ENCODE measurements at regions not wholly inside any gene's neighbourhood (a gene's known extent, or its start where the extent isn't known, plus 50 kb on each side); places are given as distances from the start of the nearest gene placed in this dataset.

DNA sequence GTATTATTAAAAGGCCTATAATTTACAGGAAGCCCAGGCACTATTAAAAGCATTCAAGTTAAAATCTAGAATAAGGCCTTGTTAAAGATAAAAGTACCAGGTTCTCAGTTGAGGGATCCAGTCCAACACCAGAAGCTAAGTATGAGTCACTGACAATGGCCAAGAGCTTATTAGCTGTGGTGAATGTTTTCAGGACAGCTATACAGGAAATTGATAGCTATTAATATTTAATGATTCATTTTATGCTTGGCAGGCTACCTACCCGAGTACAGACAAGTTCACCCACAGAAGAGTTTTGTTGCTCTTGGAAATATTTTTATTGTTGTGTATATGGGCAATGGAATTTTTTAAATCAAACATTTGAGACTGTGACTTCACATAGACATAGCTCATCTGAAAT is 729.6 kb upstream of the ZNF804A start:
- Histone ChIP-seq H3K27me3 (ENCODE audit: low read length) (no peaks in the 10 kb centered on the region), H3K9me2 (replicated peaks; ENCODE audit: low read length) (no peaks in the 10 kb centered on the region; the same call in 1 of the 2 replicates), H3K4me1 (ENCODE audit: insufficient read depth, low read length) (peaks cover 22% of the 10 kb centered on the region), H3F3A (ENCODE audit: low read length, unreplicated experiment) (no peaks in the 10 kb centered on the region), H3K9me3 (ENCODE audit: low read length) (no peaks in the 10 kb centered on the region), H2AFZ (ENCODE audit: low read length) (no peak overlapping the region), H4K20me1 (ENCODE audit: low read length) (no peaks in the 10 kb centered on the region), H3K4me2 (ENCODE audit: low read length) (peak overlapping the region; percentile 56), H3K27ac (ENCODE audit: low read length) (peak overlapping the region; percentile 68), H3K36me3 (ENCODE audit: low read depth, low read length) (no peaks in the 10 kb centered on the region), H3K9ac (ENCODE audit: low read length) (no peak overlapping the region), H3K79me2 (ENCODE audit: low read length) (no peaks in the 10 kb centered on the region), H3K4me3 (ENCODE audit: low read length) (no peak overlapping the region)
- BruUV-seq (replicated peaks), result no TSS peak
- TF ChIP-seq, protein P1, sequence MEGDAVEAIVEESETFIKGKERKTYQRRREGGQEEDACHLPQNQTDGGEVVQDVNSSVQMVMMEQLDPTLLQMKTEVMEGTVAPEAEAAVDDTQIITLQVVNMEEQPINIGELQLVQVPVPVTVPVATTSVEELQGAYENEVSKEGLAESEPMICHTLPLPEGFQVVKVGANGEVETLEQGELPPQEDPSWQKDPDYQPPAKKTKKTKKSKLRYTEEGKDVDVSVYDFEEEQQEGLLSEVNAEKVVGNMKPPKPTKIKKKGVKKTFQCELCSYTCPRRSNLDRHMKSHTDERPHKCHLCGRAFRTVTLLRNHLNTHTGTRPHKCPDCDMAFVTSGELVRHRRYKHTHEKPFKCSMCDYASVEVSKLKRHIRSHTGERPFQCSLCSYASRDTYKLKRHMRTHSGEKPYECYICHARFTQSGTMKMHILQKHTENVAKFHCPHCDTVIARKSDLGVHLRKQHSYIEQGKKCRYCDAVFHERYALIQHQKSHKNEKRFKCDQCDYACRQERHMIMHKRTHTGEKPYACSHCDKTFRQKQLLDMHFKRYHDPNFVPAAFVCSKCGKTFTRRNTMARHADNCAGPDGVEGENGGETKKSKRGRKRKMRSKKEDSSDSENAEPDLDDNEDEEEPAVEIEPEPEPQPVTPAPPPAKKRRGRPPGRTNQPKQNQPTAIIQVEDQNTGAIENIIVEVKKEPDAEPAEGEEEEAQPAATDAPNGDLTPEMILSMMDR (conservative IDR thresholded peaks at IDR 0.05; ENCODE audit: low read depth, low read length), result no peak
- no peak for TF ChIP-seq EZH2phosphoT487 (IDR thresholded peaks at IDR 0.05; ENCODE audit: borderline replicate concordance, low read length)
- TF ChIP-seq EZH2 (IDR thresholded peaks at IDR 0.05; ENCODE audit: low read length, unreplicated experiment), result no peak
- ATAC-seq, result peak; percentile 92
- DNase-seq, result peak; percentile 93
- intact Hi-C loops (cut with micrococcal nuclease), result loop anchor here (1.0 to 10.0 kb wide), 5 partner anchors 62 to 574 kb away; no protein-coding TSS in a partner anchor
- ChIA-PET CTCF (no interaction called here), POLR2A (ENCODE audit: unreplicated experiment) (interaction anchor here (0.5 to 0.7 kb wide), 3 partner anchors 14 to 168 kb away, joined by 3 to 4 read pairs (median 4); no protein-coding TSS in a partner anchor)

DNA sequence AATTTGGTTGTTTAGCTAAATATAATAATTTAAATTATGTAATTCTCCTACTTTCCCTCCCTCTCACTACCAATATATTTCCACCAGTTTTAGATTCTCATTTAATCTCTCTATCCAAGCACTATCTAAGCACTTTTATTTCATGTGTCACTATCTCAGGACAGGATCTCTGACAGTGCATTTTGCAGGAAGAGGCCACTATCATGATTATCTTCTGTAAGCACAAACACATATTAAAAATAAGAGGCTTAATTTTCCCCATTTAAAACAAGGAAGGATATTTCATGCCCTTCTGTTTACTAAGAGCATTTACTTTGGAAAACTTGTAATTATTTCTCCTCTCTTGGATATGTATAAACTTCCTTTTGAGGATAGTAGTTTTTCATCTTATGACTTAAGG is 726.2 kb upstream of the ZNF804A start:
- H3K9ac ChIP-seq (ENCODE audit: low read length), result no peak overlapping the region
- TF ChIP-seq EZH2phosphoT487 (IDR thresholded peaks at IDR 0.05; ENCODE audit: borderline replicate concordance, low read length), result no peak
- TF ChIP-seq, protein P1 (conservative IDR thresholded peaks at IDR 0.05; ENCODE audit: low read depth, low read length), result no peak
- no peak for TF ChIP-seq EZH2 (IDR thresholded peaks at IDR 0.05; ENCODE audit: low read length, unreplicated experiment)
- no peaks in the 10 kb centered on the region for H3K79me2 ChIP-seq (ENCODE audit: low read length)
- no peaks in the 10 kb centered on the region; the same call in 1 of the 2 replicates for H3K9me2 ChIP-seq (replicated peaks; ENCODE audit: low read length)
- no peak overlapping the region for H2AFZ ChIP-seq (ENCODE audit: low read length)
- ChIA-PET POLR2A (ENCODE audit: unreplicated experiment) (no interaction called here), CTCF (no interaction called here)
- H3K4me3 ChIP-seq (ENCODE audit: low read length), result no peak overlapping the region
- no peaks in the 10 kb centered on the region for H3K9me3 ChIP-seq (ENCODE audit: low read length)
- BruUV-seq (replicated peaks), result no TSS peak
- intact Hi-C loops (cut with micrococcal nuclease), result no loop called here
- no peaks in the 10 kb centered on the region for H4K20me1 ChIP-seq (ENCODE audit: low read length)
- H3K4me1 ChIP-seq (ENCODE audit: insufficient read depth, low read length), result peaks cover 22% of the 10 kb centered on the region
- H3F3A ChIP-seq (ENCODE audit: low read length, unreplicated experiment), result no peaks in the 10 kb centered on the region
- H3K27me3 ChIP-seq (ENCODE audit: low read length), result no peaks in the 10 kb centered on the region
- H3K4me2 ChIP-seq (ENCODE audit: low read length), result no peak overlapping the region
- no peak overlapping the region for H3K27ac ChIP-seq (ENCODE audit: low read length)
- no peak for DNase-seq
- ATAC-seq, result no peak
- H3K36me3 ChIP-seq (ENCODE audit: low read depth, low read length), result no peaks in the 10 kb centered on the region

DNA sequence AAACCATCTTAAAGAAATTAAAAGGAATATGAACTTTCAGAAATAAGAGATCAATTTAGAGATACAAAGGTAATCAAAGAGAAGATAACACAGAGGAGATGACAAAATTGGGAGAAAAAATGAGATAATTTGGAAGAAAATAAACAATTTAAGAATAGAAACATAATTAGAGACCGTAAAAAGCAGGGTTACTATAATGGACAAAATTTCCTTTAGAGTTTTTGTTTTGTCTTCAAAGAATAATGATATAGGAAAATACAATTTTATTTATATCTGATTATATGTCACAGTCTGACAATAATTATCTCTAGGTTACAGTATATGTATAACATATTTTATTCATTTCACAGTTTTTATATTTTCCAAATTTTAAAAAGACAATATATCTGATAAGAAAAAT is 716.4 kb upstream of the ZNF804A start:
- Histone ChIP-seq H3F3A (ENCODE audit: low read length, unreplicated experiment) (no peaks in the 10 kb centered on the region), H3K4me2 (ENCODE audit: low read length) (no peak overlapping the region), H3K4me3 (ENCODE audit: low read length) (no peak overlapping the region), H3K9me3 (ENCODE audit: low read length) (no peaks in the 10 kb centered on the region), H3K27me3 (ENCODE audit: low read length) (no peaks in the 10 kb centered on the region), H3K79me2 (ENCODE audit: low read length) (no peaks in the 10 kb centered on the region), H3K9me2 (replicated peaks; ENCODE audit: low read length) (no peaks in the 10 kb centered on the region), H3K9ac (ENCODE audit: low read length) (no peak overlapping the region), H3K27ac (ENCODE audit: low read length) (no peak overlapping the region), H2AFZ (ENCODE audit: low read length) (no peak overlapping the region), H3K4me1 (ENCODE audit: insufficient read depth, low read length) (no peaks in the 10 kb centered on the region), H3K36me3 (ENCODE audit: low read depth, low read length) (no peaks in the 10 kb centered on the region), H4K20me1 (ENCODE audit: low read length) (no peaks in the 10 kb centered on the region)
- ChIA-PET POLR2A (ENCODE audit: unreplicated experiment) (no interaction called here), CTCF (no interaction called here)
- intact Hi-C loops (cut with micrococcal nuclease), result no loop called here
- no peak for TF ChIP-seq EZH2phosphoT487 (IDR thresholded peaks at IDR 0.05; ENCODE audit: borderline replicate concordance, low read length)
- TF ChIP-seq, protein P1 (conservative IDR thresholded peaks at IDR 0.05; ENCODE audit: low read depth, low read length), result no peak
- no peak for TF ChIP-seq EZH2 (IDR thresholded peaks at IDR 0.05; ENCODE audit: low read length, unreplicated experiment)
- DNase-seq (no peak), ATAC-seq (no peak)
- BruUV-seq (replicated peaks), result no TSS peak
